ENCODE measurements at regions not wholly inside any gene's neighbourhood (a gene's known extent, or its start where the extent isn't known, plus 50 kb on each side); places are given as distances from the start of the nearest gene placed in this dataset.
"Not testable (repeated sequence)": the region's sequence is repeated elsewhere in the genome, so short reads cannot be mapped to it uniquely, and the experiment has no call there.

GRCh38 chr3:193033226-193033780 is 115.6 kb upstream of the MB21D2 start:
- H3K4me3 ChIP-seq = no peak overlapping the region
- no peak overlapping the region for H3K4me2 ChIP-seq
- no peak overlapping the region for H3K9ac ChIP-seq
- no peaks in the 10 kb centered on the region for H3K36me3 ChIP-seq
- no peak overlapping the region for H3K27ac ChIP-seq
- no peaks in the 10 kb centered on the region for H3K27me3 ChIP-seq
- H3K4me1 ChIP-seq = peaks cover 4 to 23% (median 9%) of the 10 kb centered on the region in 10 experiments; a peak in 18 of 20 replicates
- TF ChIP-seq Cebpa-rat (IDR thresholded peaks at IDR 0.05) = no peak
- H4K20me1 ChIP-seq = no peaks in the 10 kb centered on the region
- H3K9me3 ChIP-seq (replicated peaks in 1 of 11) = 0 out of 22 replicates have a peak, but pooled peaks cover 0 to 5% (median 0%) of the 10 kb centered on the region in 11 experiments

- not testable (repeated sequence) for H3K36me3 ChIP-seq; H3K4me2 ChIP-seq; H3K9ac ChIP-seq; H4K20me1 ChIP-seq; H3K4me3 ChIP-seq; H3K9me3 ChIP-seq (replicated peaks in 1 of 11); H3K4me1 ChIP-seq; H3K27ac ChIP-seq; H3K27me3 ChIP-seq
Measured at GRCh38 chr3:193037828-193038227, 120.2 kb upstream of the MB21D2 start.

GRCh38 chr3:193039058-193039457 is 121.4 kb upstream of the MB21D2 start:
- H3K4me2 ChIP-seq = no peak overlapping the region
- H3K36me3 ChIP-seq = no peaks in the 10 kb centered on the region
- H3K27me3 ChIP-seq = no peaks in the 10 kb centered on the region
- H3K9ac ChIP-seq = no peak overlapping the region
- H3K9me3 ChIP-seq (replicated peaks in 1 of 11) = 0 out of 22 replicates have a peak, but pooled peaks cover 0 to 5% (median 0%) of the 10 kb centered on the region in 11 experiments
- H3K4me1 ChIP-seq = peaks cover 0 to 6% (median 0%) of the 10 kb centered on the region in 10 experiments; a peak in 1 of 20 replicates
- no peak overlapping the region for H3K4me3 ChIP-seq
- no peak overlapping the region for H3K27ac ChIP-seq
- no peak for TF ChIP-seq Cebpa-rat (IDR thresholded peaks at IDR 0.05)
- no peaks in the 10 kb centered on the region for H4K20me1 ChIP-seq

- Histone ChIP-seq H3K27me3 (no peaks in the 10 kb centered on the region), H3K27ac (no peak overlapping the region), H3K9me3 (replicated peaks in 1 of 11) (0 out of 22 replicates have a peak, but pooled peaks cover 0 to 5% (median 0%) of the 10 kb centered on the region in 11 experiments), H3K4me3 (no peak overlapping the region), H3K4me1 (peaks cover 0 to 6% (median 0%) of the 10 kb centered on the region in 10 experiments; a peak in 1 of 20 replicates), H3K4me2 (no peak overlapping the region; a peak in 1 of 22 replicates), H4K20me1 (no peaks in the 10 kb centered on the region), H3K9ac (no peak overlapping the region), H3K36me3 (no peaks in the 10 kb centered on the region)
- no peak for TF ChIP-seq Cebpa-rat (IDR thresholded peaks at IDR 0.05)
Measured at GRCh38 chr3:193040836-193041672, 123.4 kb upstream of the MB21D2 start.

GRCh38 chr3:193046371-193046770 is 128.7 kb upstream of the MB21D2 start:
- H3K36me3 ChIP-seq = no peaks in the 10 kb centered on the region
- H3K9ac ChIP-seq = no peak overlapping the region
- H3K27me3 ChIP-seq = no peaks in the 10 kb centered on the region
- H3K4me1 ChIP-seq = no peaks in the 10 kb centered on the region
- TF ChIP-seq Cebpa-rat (IDR thresholded peaks at IDR 0.05) = no peak
- no peaks in the 10 kb centered on the region for H4K20me1 ChIP-seq
- H3K4me2 ChIP-seq = no peak overlapping the region
- no peak overlapping the region for H3K27ac ChIP-seq
- no peaks in the 10 kb centered on the region for H3K9me3 ChIP-seq (replicated peaks in 1 of 11)
- H3K4me3 ChIP-seq = no peak overlapping the region

- not testable (repeated sequence) for H3K9ac ChIP-seq
Measured at GRCh38 chr3:193047461-193047860, 129.8 kb upstream of the MB21D2 start.

GRCh38 chr3:193048127-193048526 is 130.5 kb upstream of the MB21D2 start:
- TF ChIP-seq Cebpa-rat (IDR thresholded peaks at IDR 0.05) = no peak
- Histone ChIP-seq H3K36me3 (no peaks in the 10 kb centered on the region), H3K9ac (no peak overlapping the region), H3K9me3 (replicated peaks in 1 of 11) (no peaks in the 10 kb centered on the region), H3K4me1 (no peaks in the 10 kb centered on the region), H3K4me2 (no peak overlapping the region), H3K27me3 (no peaks in the 10 kb centered on the region), H3K4me3 (no peak overlapping the region), H3K27ac (no peak overlapping the region), H4K20me1 (no peaks in the 10 kb centered on the region)

More at GRCh38 chr3:193047461-193047860, 129.8 kb upstream of the MB21D2 start:
- H3K36me3 ChIP-seq; H3K27me3 ChIP-seq; H4K20me1 ChIP-seq; H3K4me2 ChIP-seq; H3K27ac ChIP-seq; H3K4me1 ChIP-seq; H3K9me3 ChIP-seq (replicated peaks in 1 of 11); H3K4me3 ChIP-seq: not testable (repeated sequence)

- no peak overlapping the region for H3K9ac ChIP-seq
- H3K4me1 ChIP-seq = no peaks in the 10 kb centered on the region
- H3K27me3 ChIP-seq = no peaks in the 10 kb centered on the region
- H4K20me1 ChIP-seq = no peaks in the 10 kb centered on the region
- no peak for TF ChIP-seq Cebpa-rat (IDR thresholded peaks at IDR 0.05)
- H3K4me2 ChIP-seq = no peak overlapping the region
- no peaks in the 10 kb centered on the region for H3K36me3 ChIP-seq
- H3K4me3 ChIP-seq = no peak overlapping the region
- no peaks in the 10 kb centered on the region for H3K9me3 ChIP-seq (replicated peaks in 1 of 11)
- H3K27ac ChIP-seq = no peak overlapping the region
Measured at GRCh38 chr3:193049935-193050334, 132.3 kb upstream of the MB21D2 start.

GRCh38 chr3:193051314-193051713 is 133.7 kb upstream of the MB21D2 start:
- H3K27ac ChIP-seq = no peak overlapping the region
- no peaks in the 10 kb centered on the region for H3K4me1 ChIP-seq
- H3K27me3 ChIP-seq = no peaks in the 10 kb centered on the region
- TF ChIP-seq Cebpa-rat (IDR thresholded peaks at IDR 0.05) = no peak
- H3K4me2 ChIP-seq = no peak overlapping the region
- H3K9me3 ChIP-seq (replicated peaks in 1 of 11) = no peaks in the 10 kb centered on the region
- H4K20me1 ChIP-seq = no peaks in the 10 kb centered on the region
- no peaks in the 10 kb centered on the region for H3K36me3 ChIP-seq
- H3K4me3 ChIP-seq = no peak overlapping the region
- H3K9ac ChIP-seq = no peak overlapping the region
